HG02973 (cell line): ENCODE measurements at regions not wholly inside any gene's neighbourhood (a gene's known extent, or its start where the extent isn't known, plus 50 kb on each side); places are given as distances from the start of the nearest gene placed in this dataset.

Experiments
- ATAC-seq: cut with Tn5 transposase; IDR thresholded peaks from one replicate; pipeline ENCODE4 v1.9.1; 2021; ENCODE audit warnings: moderate library complexity; ENCODE audit not compliant: unreplicated experiment

- ATAC-seq, result no peak
Measured at GRCh38 chr2:14221466-14221865, 411.1 kb upstream of the LRATD1 start.

DNA sequence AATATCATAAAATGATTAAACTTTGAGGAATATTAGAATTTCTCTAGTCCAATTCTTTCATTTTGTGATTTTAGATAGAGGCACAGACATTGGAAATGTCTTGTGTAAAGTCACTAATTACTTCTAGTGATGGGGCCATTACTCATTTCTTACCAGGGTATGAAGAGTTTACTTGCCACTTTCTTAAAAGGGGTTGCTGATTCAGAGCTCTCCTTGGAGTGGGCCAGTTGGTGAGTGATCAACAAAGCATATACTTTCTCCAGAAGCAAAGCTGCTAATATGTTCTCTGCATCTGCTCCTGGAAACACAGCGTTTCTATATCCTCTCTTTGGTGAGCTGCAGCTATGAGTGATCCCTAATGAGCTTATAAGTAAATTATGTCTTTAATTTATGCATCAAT lies 408.9 kb upstream of the LRATD1 start:
- no peak for ATAC-seq

- no peak for ATAC-seq
Measured at GRCh38 chr2:14231391-14231898, 401.1 kb upstream of the LRATD1 start.

GRCh38 chr2:14232217-14232616 lies 400.3 kb upstream of the LRATD1 start:
- ATAC-seq, result no peak

DNA sequence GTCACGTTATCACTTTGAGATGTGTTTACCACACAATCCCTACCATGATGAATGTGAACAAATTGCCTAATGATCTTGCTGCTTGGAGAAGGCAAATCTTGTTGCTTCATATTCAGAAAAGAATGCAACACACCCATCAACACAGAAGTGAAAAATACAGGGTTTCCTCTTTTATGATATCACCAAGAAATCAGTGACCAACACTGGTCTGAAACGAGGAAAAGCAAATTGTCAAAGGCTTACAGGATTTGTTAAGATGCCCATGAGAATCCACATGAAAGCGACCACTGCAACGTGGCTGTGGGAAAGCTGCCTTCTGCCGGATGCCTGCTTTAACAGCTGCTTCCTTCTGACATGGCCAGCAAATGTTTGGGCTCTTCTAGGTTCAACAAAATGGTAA lies 397.6 kb upstream of the LRATD1 start:
- no peak for ATAC-seq

- ATAC-seq, result no peak
Measured at GRCh38 chr2:14235667-14236066, 396.9 kb upstream of the LRATD1 start.

GRCh38 chr2:14237902-14238301 lies 394.6 kb upstream of the LRATD1 start:
- ATAC-seq, result no peak

DNA sequence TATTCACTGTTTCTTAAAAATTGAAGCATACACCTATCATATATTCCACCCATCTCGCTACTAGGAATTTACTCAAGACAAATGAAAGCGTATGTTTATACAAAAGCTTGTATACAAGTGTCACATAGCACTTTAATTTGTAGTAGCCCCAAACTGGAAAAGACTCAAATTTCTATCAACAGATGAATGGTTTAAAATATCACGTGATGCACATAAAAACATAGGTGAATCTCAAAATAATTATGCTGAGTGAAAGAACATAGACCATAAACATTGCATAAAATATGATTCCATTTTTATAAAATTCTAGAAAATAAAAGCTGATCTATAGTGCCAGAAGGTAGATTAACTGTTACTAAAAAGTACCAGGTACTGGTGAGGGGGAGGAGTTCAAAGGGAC lies 392.9 kb upstream of the LRATD1 start:
- no peak for ATAC-seq

- no peak for ATAC-seq
Measured at GRCh38 chr2:14240868-14241267, 391.6 kb upstream of the LRATD1 start.

DNA sequence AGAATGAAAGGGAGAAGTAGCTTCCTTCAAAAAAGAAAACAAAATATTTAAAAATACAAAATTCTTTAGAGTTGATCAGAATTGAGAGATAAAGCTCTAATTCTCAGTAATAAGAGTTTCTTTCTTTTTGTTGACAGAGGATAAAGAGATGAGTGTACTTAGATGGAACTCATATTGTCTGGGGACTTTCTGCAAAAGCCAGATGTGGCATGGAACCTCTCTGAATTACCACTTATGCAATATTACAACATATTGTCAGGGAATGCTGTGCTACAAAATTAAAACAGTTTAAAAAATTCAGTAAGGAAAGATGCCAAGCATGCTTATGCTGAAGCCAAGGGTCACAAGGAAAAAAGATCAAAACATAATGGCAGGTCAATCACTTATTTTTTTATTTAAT lies 386.6 kb upstream of the LRATD1 start:
- ATAC-seq, result no peak

DNA sequence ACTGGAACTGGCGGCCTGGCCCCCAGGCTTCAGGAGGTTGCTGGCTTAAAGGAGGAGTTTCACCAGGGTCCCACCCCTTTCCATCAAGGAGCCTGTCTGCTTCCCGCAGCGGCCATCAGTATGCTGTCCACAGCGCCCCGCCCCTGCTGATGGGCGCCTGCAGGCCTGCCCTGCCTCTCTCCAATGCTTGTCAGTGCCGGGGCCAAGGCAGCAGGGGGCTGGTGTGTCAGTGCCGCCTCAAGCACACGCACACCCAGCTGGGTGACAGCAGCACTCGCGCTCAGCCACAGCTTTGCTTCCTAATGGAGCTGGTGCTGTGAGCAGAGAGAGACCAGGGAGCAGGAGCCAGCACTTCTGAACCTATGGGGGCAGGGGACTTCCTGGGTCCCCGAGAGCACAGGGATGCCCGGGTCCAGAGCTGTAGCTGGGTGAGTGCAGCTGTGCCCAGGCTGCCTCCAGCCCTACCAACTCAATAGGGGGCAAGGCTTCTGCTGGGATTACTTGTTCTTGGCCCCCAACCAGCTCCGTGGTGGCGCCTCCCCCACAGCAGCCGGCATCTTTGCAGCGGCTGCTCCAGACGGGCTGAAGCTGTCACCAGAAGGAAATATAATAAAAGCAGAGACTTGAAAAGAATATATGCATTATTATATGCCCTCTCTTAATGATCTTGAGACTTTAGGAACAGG lies 377.2 kb upstream of the LRATD1 start:
- ATAC-seq, result no peak

DNA sequence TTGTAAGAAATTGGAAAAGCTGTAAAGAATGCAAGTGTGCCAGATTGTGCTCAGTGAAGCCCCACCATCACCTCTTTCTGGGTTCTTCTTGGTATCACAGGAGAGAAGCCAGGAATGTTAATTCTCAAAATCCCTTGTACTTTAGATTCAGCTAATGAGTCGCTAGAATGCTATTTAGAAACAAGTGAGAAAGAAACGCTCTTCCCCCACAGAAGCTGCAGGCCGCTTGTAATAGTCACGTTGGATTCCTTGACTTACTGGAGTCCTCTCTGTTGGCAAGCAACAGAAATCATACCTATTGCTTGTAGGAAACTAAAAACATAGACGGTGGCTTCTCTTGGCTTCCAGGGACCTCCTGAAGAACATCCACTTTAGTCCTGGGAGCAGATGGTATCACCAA lies 375.6 kb upstream of the LRATD1 start:
- no peak for ATAC-seq

- no peak for ATAC-seq
Measured at GRCh38 chr2:14257801-14258507, 374.6 kb upstream of the LRATD1 start.

DNA sequence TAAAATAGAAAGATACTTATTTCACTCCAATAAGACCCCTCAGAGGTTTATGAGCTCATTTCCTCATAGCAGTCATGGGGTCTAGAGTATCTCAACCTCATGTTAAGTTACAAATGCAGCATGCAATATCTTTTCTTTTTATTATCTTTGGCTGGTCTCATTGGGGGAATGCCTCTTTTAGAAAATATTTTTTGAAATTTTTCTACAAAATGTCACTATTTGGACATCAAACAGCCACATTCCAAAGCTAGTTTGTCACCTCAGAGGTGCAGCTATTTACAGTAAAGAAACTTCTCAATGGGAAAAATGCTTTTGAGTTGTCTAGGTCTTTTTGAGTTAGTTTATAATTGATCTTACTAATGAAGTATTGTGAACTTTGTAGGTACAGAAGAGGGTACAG lies 370.7 kb upstream of the LRATD1 start:
- no peak for ATAC-seq

- ATAC-seq, result no peak
Measured at GRCh38 chr2:14263053-14263452, 369.5 kb upstream of the LRATD1 start.

DNA sequence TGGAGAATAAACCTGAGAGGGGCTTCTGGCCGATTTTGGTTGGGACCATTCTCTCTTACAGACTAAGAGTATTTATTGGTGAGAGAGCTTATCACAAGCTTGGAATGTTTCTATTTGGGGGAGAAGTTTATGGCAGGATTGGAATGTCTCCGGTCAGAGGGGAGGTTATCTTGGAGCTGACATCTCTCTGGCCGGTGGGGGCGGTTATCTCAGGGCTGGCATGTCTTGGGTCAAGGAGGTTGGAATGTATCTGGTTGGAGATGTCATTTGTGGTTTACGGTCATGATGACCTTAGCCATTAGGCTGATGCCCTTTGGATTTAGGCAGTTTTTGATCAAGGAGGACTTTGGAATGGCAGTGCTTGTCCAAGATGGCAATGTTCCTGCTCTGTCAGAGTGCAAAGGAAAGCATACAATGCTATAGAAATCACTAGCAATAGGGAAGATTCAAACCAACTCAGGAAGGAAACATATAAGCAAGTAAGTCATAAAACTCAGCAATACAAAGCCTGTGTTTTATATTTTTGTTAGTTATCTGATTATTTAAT lies 362.4 kb upstream of the LRATD1 start:
- no peak for ATAC-seq

DNA sequence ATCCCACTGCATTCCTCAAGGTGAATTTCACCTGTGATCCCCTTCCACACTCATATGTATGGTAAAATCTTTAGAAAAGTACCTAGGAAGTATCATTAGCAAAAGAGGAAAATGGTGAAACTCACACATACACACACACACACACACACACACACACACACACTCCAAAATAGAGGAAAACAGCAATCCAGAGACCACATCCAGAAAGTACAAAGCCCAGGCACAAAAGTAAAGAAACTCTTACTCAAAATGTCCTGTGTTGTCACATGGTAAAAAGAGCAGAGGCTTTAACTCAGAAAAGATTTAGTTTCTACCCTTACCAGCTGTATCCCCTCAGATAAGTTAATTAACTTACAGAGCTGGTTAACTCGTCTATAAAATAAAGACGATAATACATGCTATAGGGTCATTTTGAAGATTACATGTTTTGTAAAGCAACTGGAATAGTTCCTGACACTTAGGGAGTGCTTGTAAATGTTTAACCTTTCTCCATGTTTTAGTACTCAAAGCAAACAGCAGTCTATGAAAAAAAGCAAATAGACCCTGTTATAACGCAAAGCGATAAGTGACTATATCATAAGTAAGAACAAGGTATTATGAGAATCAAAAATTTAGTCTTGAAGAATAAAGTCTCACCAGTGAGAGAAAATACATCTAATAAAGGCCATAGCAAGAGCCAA lies 360.0 kb upstream of the LRATD1 start:
- ATAC-seq, result no peak

GRCh38 chr2:14273650-14274049 lies 358.9 kb upstream of the LRATD1 start:
- no peak for ATAC-seq

DNA sequence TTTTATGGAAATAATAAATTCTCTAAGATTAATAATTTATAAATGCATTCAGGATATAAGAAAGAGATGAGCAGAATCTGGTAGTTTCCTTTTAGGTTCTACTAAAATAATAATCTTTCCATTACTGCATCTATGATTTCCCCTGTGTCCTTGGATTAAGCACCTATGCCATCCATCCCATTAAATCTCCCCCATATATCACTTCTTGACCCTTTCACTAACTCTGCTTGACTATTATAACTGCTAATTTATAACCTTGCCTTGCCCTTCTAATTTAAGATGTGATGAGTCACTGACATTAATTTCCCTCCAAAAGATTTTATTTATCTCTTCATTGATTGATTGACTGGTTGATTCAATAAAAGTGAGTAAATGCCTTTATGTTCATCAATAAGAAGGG lies 348.3 kb upstream of the LRATD1 start:
- no peak for ATAC-seq

GRCh38 chr2:14285812-14286211 lies 346.7 kb upstream of the LRATD1 start:
- ATAC-seq, result no peak

DNA sequence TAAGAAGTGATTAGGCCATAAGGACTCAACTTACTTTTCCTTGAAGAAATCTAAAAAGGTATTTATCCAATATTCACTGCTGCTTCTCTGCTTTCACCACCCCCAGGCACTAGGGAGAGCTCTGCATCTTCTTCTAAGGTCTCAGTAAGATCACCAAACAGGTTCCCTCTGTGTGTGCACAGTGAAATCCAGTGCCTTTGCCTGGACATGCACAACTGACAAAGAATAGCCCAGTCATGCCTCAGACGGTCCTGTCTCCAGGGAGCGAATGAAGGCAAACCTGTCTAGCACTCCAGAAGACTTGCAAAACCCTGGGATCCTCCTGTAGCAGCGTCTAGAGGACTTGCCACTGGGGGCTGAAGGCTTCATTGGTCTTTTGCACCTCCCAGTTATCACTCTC lies 344.5 kb upstream of the LRATD1 start:
- ATAC-seq, result no peak

- ATAC-seq, result no peak
Measured at GRCh38 chr2:14292964-14293363, 339.6 kb upstream of the LRATD1 start.
